GM18519 (cell line): ENCODE measurements at regions not wholly inside any gene's neighbourhood (a gene's known extent, or its start where the extent isn't known, plus 50 kb on each side); places are given as distances from the start of the nearest gene placed in this dataset.

ENCODE experiments used
- ATAC-seq: cut with Tn5 transposase; IDR thresholded peaks from one replicate; pipeline ENCODE4 v1.9.1; 2021; ENCODE audit warnings: mild to moderate bottlenecking, moderate library complexity; ENCODE audit not compliant: unreplicated experiment, low FRiP score

DNA sequence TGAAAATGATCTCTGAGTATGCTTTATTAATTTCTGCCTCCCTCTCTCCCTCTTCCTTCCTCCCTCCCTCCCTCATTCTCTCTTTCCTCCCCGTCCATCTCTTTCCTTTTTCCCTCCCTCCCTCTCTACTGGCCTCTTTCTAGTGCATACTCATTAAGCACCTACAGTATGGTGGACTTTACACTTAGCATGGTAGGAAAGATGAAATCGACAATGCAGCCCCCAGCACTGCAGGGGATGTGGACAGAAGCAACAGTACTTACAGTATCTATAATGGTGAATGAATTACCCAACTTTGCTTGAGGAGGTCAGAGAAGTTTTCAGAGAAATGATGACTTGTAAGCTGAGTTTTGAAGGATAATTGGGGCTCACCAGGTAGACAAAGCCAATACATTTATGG, 143.8 kb upstream of the RPS6KA3 start:
- no peak for ATAC-seq

DNA sequence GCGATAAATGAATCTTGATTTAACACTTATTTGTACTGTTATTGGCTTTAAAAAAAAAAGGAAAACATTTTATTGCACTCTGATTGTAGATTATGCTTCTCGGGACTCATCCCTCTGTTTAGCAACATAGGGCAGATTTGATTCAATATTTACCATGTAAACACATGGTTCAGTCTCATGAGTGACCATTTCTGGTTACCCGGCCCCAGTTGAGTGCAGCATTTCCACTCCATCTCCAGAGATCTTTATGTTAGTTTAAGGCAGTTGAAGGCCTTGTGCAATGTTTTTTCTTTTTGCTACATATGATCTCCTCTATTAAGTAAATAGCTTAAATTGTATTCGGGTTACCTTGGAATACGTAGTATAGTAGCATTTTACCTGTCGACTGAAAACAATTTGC, 143.3 kb upstream of the RPS6KA3 start:
- no peak for ATAC-seq

- ATAC-seq = no peak
These were observed 136.2 kb upstream of the RPS6KA3 start for GRCh38 chrX:20402956-20403355.

DNA sequence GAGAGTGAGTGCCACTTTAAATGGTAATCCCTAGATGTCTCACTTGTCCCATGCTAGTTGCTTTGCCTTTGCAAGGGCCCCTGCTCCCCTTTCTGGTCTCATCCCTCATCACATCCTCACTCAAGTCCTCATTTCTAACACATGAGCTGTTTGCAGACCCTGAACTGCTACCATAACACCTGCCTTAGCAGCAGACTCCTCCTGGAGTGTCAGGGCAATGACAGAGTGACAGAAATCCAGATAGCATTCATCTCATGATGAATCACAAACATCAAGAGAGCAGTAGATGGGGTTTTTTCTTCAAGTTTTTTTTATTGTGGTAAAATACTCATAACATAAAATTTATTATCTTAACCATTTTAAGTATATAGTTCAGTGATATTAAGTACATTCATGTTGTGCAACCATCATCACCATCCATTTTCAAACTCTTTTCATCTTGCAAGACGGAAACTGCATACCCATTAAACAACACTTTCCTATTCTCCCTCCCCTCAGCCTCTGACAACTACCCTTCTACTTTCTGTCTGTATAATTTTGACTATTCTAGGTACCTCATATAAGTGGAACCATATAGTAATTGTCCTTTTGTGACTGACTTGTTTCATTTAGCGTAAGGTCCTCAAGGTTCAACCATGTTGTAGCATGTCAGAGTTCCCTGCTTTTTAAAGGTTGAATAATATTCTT, 133.2 kb upstream of the RPS6KA3 start:
- no peak for ATAC-seq

DNA sequence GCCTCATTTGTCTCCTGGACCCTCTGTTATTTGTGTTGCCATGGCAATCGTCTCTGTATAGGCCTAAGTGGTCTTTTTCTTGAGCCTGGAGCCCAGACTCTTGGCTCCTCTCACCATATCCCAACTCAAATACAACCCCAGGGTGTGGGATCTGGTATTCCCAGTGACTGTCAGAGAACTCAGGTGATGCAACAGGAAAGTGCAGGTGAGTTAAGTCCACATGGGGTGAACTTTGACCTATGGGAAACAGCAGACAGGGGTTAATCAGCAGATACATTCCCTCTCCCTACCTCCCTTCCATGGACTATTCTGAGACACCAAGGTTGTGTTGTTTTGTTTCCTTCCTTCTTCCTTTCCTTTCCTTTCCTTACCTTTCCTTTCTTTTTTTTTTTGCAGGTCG, 130.9 kb upstream of the RPS6KA3 start:
- no peak for ATAC-seq

DNA sequence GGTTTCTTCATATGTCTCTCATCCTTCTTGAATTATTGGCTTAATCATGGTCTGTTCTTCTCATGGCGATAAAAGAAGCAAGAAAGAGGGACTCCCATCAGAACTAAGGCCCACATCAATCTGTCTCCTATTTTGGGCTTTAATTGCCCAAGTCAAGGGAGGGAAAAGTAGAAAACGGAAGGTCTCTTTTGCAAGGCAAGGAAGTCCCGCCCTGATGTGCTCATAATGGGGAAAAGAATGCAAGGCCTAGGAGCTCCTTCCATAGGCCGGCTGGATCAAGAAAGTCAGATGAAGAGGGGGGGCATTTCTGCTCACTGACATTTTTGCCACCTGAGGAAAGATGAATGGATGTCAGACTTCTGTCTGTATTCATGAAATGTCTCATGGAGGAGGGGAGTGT, 127.7 kb upstream of the RPS6KA3 start:
- ATAC-seq = no peak

DNA sequence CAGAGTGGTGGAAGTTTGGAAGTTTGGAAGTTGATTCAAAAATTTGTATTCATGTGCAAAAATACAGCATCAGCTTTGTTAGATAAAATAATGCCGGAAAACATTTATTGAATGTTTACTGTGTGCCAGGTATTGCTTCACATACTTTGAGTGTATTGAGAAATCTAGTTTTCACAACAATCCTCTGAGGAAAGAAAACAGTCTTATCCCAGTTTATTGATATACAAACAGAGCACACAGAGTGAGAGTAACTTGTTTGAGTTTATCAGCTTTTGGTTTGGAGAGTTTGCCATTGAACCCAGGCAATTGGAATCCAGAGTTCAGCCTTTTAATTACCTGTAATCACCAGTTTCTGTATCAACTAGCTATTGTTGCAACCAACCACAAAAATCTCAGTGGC, 127.2 kb upstream of the RPS6KA3 start:
- ATAC-seq = no peak

DNA sequence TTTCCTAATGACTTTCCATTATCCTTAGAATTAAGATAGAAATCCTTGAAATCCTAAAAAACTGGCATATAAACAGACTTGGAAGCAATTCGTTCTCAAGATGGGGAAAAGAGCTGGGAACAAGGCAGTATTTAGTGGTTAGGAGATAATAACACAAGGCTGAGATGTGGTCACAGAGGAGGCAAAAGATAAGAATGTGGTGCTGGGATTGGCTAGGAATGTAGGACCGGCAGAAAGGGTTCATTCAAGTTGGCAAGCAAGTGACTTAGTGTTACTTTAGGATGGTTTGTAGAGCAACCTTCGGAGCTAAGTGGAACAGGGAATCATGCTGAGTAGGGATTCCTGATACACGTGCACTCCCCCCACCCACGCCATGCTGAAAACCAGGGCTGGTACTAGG, 121.9 kb upstream of the RPS6KA3 start:
- no peak for ATAC-seq

- ATAC-seq = no peak
These were observed 116.8 kb upstream of the RPS6KA3 start for GRCh38 chrX:20383477-20383876.

GRCh38 chrX:20382518-20383297, 116.0 kb upstream of the RPS6KA3 start:
- peak; percentile 42 for ATAC-seq

DNA sequence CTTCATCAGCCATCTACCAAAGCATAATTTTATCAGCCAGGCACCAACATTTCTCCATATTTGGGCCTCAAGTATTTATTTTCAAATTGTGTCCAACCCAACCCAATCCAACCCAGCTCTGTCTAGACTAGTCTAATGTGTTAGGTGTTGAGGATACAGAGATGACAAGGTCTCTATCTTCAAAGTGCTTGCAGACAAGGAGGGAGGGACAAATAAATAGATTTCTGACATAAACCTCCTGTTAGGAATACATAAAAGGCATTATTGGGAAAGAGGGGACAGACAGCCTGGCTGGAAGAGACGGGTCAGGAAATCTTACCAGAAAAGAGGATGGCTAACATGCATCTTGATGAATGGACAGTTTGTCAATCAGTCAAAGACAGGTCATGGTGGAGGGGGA, 115.4 kb upstream of the RPS6KA3 start:
- no peak for ATAC-seq

GRCh38 chrX:20378233-20378920, 111.7 kb upstream of the RPS6KA3 start:
- peak; percentile 68 for ATAC-seq

GRCh38 chrX:20374900-20375438, 108.3 kb upstream of the RPS6KA3 start:
- ATAC-seq = no peak

GRCh38 chrX:20374450-20374849, 107.7 kb upstream of the RPS6KA3 start:
- no peak for ATAC-seq

GRCh38 chrX:20373063-20373462, 106.4 kb upstream of the RPS6KA3 start:
- no peak for ATAC-seq

DNA sequence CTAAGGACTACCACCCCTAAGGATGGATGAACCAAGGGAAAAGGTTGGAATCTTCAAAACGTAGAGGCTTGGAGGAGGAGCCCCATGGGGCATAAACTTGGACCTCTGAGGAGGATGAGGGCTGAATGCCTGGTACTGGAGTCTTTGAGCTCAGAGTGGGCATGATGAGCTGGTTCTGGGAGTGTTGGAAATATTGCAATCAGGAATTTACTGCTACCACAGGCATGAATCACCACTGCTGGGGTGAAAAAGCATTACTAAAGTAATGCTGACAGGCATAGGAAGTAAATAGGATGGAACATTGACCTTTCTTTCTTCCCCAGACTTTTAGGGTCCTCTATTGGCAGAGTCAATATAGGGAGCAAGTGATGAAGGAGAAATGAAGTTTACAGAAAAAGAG, 105.8 kb upstream of the RPS6KA3 start:
- ATAC-seq = no peak

DNA sequence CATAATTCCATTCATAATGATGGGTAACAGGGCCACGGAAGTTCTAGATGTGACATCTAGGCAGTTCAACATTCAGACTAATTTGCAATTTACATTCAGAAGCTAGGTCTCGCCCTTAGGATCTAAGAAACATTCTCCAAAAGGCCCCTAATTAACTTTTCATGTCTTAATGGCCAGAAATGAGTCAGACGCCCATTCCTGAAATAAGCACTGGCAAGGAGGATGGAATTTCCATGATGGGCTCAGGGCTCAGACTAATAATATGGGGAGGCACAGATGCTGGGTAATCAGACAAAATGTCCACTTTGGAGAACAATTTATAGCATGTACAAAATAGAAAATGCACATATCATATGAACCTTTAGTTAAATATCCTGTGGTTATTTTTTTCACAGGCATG, 102.8 kb upstream of the RPS6KA3 start:
- ATAC-seq = no peak

- ATAC-seq = no peak
These were observed 97.5 kb upstream of the RPS6KA3 start for GRCh38 chrX:20364238-20364637.

DNA sequence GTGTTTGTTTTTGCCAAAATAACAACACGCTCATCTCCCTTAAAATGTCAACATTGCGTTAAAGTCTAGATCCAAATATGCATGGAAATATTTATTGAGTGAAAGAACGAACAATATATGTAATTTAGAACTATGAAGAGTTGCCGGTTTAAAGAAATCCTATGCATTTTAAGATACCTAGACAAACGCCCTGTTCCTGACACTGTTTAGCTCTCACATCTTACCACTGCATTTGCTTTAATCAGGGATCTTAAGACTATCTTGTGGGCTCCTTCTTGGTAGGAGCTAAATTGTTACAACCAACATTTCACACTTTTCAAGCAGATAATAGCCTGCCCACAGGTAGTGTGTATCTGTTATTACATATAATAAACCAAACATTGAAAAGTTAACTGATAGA, 96.6 kb upstream of the RPS6KA3 start:
- no peak for ATAC-seq

- ATAC-seq = no peak
These were observed 95.9 kb upstream of the RPS6KA3 start for GRCh38 chrX:20362268-20363267.
